SU-DHL-6 (cell line): ENCODE measurements at regions not wholly inside any gene's neighbourhood (a gene's known extent, or its start where the extent isn't known, plus 50 kb on each side); places are given as distances from the start of the nearest gene placed in this dataset.

Experiments
- CTCF ChIP-seq: fragments of 200-600 bp; sonication (generic); IDR thresholded peaks from one replicate; pipeline ENCODE4 v1.5.1; 2017; ENCODE audit warnings: antibody characterized with exemption, mild to moderate bottlenecking, low read length, moderate library complexity; ENCODE audit not compliant: insufficient read depth, poor library complexity, severe bottlenecking
- EZH2phosphoT487 ChIP-seq: fragments of 200-600 bp; sonication (generic), shearing (Covaris generic); conservative IDR thresholded peaks from 2 replicates; pipeline ENCODE4 v1.6.1; 2018; ENCODE audit warnings: mild to moderate bottlenecking, antibody characterized with exemption, low read length, moderate library complexity, mixed read lengths

- no peak for TF ChIP-seq CTCF
- TF ChIP-seq EZH2phosphoT487: no peak
These were observed 99.9 kb upstream of the BEND4 start for GRCh38 chr4:42252315-42252714.
